ENCODE measurements at regions not wholly inside any gene's neighbourhood (a gene's known extent, or its start where the extent isn't known, plus 50 kb on each side); places are given as distances from the start of the nearest gene placed in this dataset.

- Histone ChIP-seq H2AK5ac (ENCODE audit: low read depth, low read length) (no peak overlapping the region), H4K8ac (ENCODE audit: low read depth in 2 of 2, low read length in 2 of 2) (no peak overlapping the region), H3K4me3 (ENCODE audit: insufficient read depth, low read depth, low read length) (no peak overlapping the region), H3K36me3 (ENCODE audit: control insufficient read depth, insufficient read depth, low read length) (no peaks in the 10 kb centered on the region), H4K5ac (ENCODE audit: low read depth, low read length) (no peak overlapping the region), H2BK15ac (ENCODE audit: low read depth, low read length) (no peak overlapping the region), H4K91ac (ENCODE audit: insufficient read depth, low read depth, low read length) (0 out of 2 replicates have a peak overlapping the region, but pooled peaks have one; percentile 14), H3K23ac (ENCODE audit: low read depth, low read length) (no peak overlapping the region), H3K79me1 (ENCODE audit: low read depth in 1 of 2, low read length in 2 of 2) (no peaks in the 10 kb centered on the region), H3K4me1 (ENCODE audit: control insufficient read depth, insufficient read depth, low read length) (peaks cover 9% of the 10 kb centered on the region), H2AK9ac (replicated peaks; ENCODE audit: low read depth, low read length, poor library complexity) (no peak overlapping the region), H3K9me1 (ENCODE audit: insufficient read depth, low read length) (peaks cover 6% of the 10 kb centered on the region; the same call in 1 of the 2 replicates), H3K27ac (ENCODE audit: insufficient read depth, low read length) (no peak overlapping the region), H3K27me3 (ENCODE audit: control insufficient read depth, insufficient read depth, low read length) (peaks cover 5% of the 10 kb centered on the region), H3K4me2 (ENCODE audit: low read depth, low read length) (no peak overlapping the region), H3K18ac (ENCODE audit: low read depth, low read length) (no peak overlapping the region), H3K56ac (ENCODE audit: extremely low read depth, insufficient read depth, low read length) (no peak overlapping the region), H2AFZ (replicated peaks; ENCODE audit: low read length, poor library complexity) (no peak overlapping the region), H3K9me3 (ENCODE audit: control insufficient read depth, insufficient read depth, low read length) (no peaks in the 10 kb centered on the region), H4K20me1 (ENCODE audit: insufficient read depth, low read length) (no peaks in the 10 kb centered on the region), H3K14ac (replicated peaks; ENCODE audit: low read depth, low read length) (0 out of 2 replicates have a peak overlapping the region, but pooled peaks have one; percentile 19), H2BK5ac (ENCODE audit: low read depth, low read length, poor library complexity, severe bottlenecking) (no peak overlapping the region), H2BK20ac (ENCODE audit: low read depth, low read length) (peak overlapping the region; percentile 54), H3K4ac (ENCODE audit: low read depth, low read length) (peak overlapping the region; percentile 53; the same call in 1 of the 2 replicates), H2BK120ac (ENCODE audit: low read depth, low read length) (peak overlapping the region; percentile 56), H3K9ac (ENCODE audit: low read depth, low read length) (no peak overlapping the region)
- CTCF ChIA-PET, result no interaction called here
- in situ Hi-C loops (cut with MboI; ENCODE audit: low sequenced_read_pairs), result no loop called here
- no peak for DNase-seq
- dilution Hi-C loops (cut with HindIII; ENCODE audit: low sequenced_read_pairs, unreplicated experiment), result no loop called here
- no peak for TF ChIP-seq POLR2A (IDR thresholded peaks at IDR 0.05; ENCODE audit: low read depth, low read length)
- POLR2A ChIA-PET (ENCODE audit: unreplicated experiment), result no interaction called here
- ATAC-seq (ENCODE audit: low read depth), result no peak
- intact Hi-C loops (cut with micrococcal nuclease), result no loop called here
- WGBS, 2 experiments (ENCODE audit: extremely low coverage in 2 of 2, insufficient read length in 1 of 2), result no CpG with 5 or more reads among the region's 5 CpGs
- BruUV-seq (replicated peaks), result no TSS peak
Observed at GRCh38 chr18:24663026-24663425, 202.6 kb downstream of the HRH4 start.
